Stimulated activated CD8-positive, alpha-beta memory T cell treated with anti-CD3 and anti-CD28 coated beads, Interleukin-12 subunit alpha, Interleukin-12 subunit beta, amount 100 ng/mL, for 1 hour (primary cell): ENCODE measurements at regions not wholly inside any gene's neighbourhood (a gene's known extent, or its start where the extent isn't known, plus 50 kb on each side); places are given as distances from the start of the nearest gene placed in this dataset.
"Not testable (repeated sequence)": the region's sequence is repeated elsewhere in the genome, so short reads cannot be mapped to it uniquely, and the experiment has no call there.

Experiments used
- DNase-seq: peaks from one replicate; pipeline ENCODE4 v3.0.0-alpha.2; 2020; ENCODE audit warnings: low read depth

GRCh38 chr16:85239239-85239638, 127.0 kb upstream of the CIBAR2 start:
- DNase-seq, result no peak

GRCh38 chr16:85239871-85240270, 127.6 kb upstream of the CIBAR2 start:
- no peak for DNase-seq

GRCh38 chr16:85240982-85241924, 129.0 kb upstream of the CIBAR2 start:
- DNase-seq, result no peak

GRCh38 chr16:85242140-85242539, 129.9 kb upstream of the CIBAR2 start:
- no peak for DNase-seq

- no peak for DNase-seq
These were observed 131.0 kb upstream of the CIBAR2 start for GRCh38 chr16:85243308-85243707.

- DNase-seq, result not testable (repeated sequence)
These were observed 132.2 kb upstream of the CIBAR2 start for GRCh38 chr16:85244452-85244851.

- peak; percentile 15 for DNase-seq
These were observed 133.3 kb upstream of the CIBAR2 start for GRCh38 chr16:85245307-85246172.

- no peak for DNase-seq
These were observed 134.2 kb upstream of the CIBAR2 start for GRCh38 chr16:85246473-85246872.

- DNase-seq, result no peak
These were observed 134.7 kb upstream of the CIBAR2 start for GRCh38 chr16:85246973-85247372.

GRCh38 chr16:85248342-85248741, 136.1 kb upstream of the CIBAR2 start:
- no peak for DNase-seq

GRCh38 chr16:85248857-85249256, 136.6 kb upstream of the CIBAR2 start:
- DNase-seq, result no peak

GRCh38 chr16:85249418-85250146, 137.3 kb upstream of the CIBAR2 start:
- no peak for DNase-seq

- no peak for DNase-seq
These were observed 137.8 kb upstream of the CIBAR2 start for GRCh38 chr16:85250147-85250463.

- DNase-seq, result no peak
These were observed 138.4 kb upstream of the CIBAR2 start for GRCh38 chr16:85250609-85251223.

GRCh38 chr16:85251225-85251760, 139.0 kb upstream of the CIBAR2 start:
- no peak for DNase-seq

GRCh38 chr16:85252014-85252413, 139.7 kb upstream of the CIBAR2 start:
- DNase-seq, result no peak

GRCh38 chr16:85252461-85252860, 140.2 kb upstream of the CIBAR2 start:
- DNase-seq, result no peak

- DNase-seq, result peak; percentile 33
These were observed 141.0 kb upstream of the CIBAR2 start for GRCh38 chr16:85253084-85253941.

GRCh38 chr16:85254051-85254450, 141.8 kb upstream of the CIBAR2 start:
- no peak for DNase-seq

- DNase-seq, result no peak
These were observed 142.6 kb upstream of the CIBAR2 start for GRCh38 chr16:85254921-85255320.

GRCh38 chr16:85255777-85256176, 143.5 kb upstream of the CIBAR2 start:
- no peak for DNase-seq
